Stimulated activated memory B cell treated with anti-CD40 and anti-IgM and Interleukin-4, amounts not matched to agents 10 μg/mL and 1 μg/mL and 100 μg/mL, for 72 hours (primary cell): ENCODE measurements at regions not wholly inside any gene's neighbourhood (a gene's known extent, or its start where the extent isn't known, plus 50 kb on each side); places are given as distances from the start of the nearest gene placed in this dataset.
"Not testable (repeated sequence)": the region's sequence is repeated elsewhere in the genome, so short reads cannot be mapped to it uniquely, and the experiment has no call there.

Experiments used
- ATAC-seq: fragments of 150-1000 bp; cut with Tn5 transposase; 2 replicates; pipeline ENCODE4 v1.10.0; 2021
- H3K27ac Mint-ChIP-seq: one replicate; pipeline ENCODE4 v1.8.0; 2022; ENCODE audit warnings: mild to moderate bottlenecking, mixed read lengths
- H3K27me3 Mint-ChIP-seq: one replicate; pipeline ENCODE4 v1.8.0; 2022; ENCODE audit warnings: mixed read lengths
- H3K36me3 Mint-ChIP-seq: one replicate; pipeline ENCODE4 v1.8.0; 2022; ENCODE audit warnings: mixed read lengths
- H3K4me1 Mint-ChIP-seq: one replicate; pipeline ENCODE4 v1.8.0; 2022; ENCODE audit warnings: mixed read lengths
- H3K4me3 Mint-ChIP-seq: one replicate; pipeline ENCODE4 v1.8.0; 2022; ENCODE audit warnings: mild to moderate bottlenecking, moderate library complexity, mixed read lengths
- H3K9me3 Mint-ChIP-seq: one replicate; pipeline ENCODE4 v1.8.0; 2022; ENCODE audit warnings: mixed read lengths

- Mint-ChIP-seq H3K9me3 (no peaks in the 10 kb centered on the region), H3K4me3 (no peak overlapping the region), H3K4me1 (no peaks in the 10 kb centered on the region), H3K27ac (no peak overlapping the region), H3K36me3 (no peaks in the 10 kb centered on the region), H3K27me3 (peaks cover 13% of the 10 kb centered on the region)
- no peak for ATAC-seq
These were observed 52.3 kb downstream of the MRPL57 start for GRCh38 chr13:21228738-21229137.

- Mint-ChIP-seq H3K4me1 (no peaks in the 10 kb centered on the region), H3K27ac (no peak overlapping the region), H3K27me3 (peaks cover 13% of the 10 kb centered on the region), H3K4me3 (no peak overlapping the region), H3K9me3 (no peaks in the 10 kb centered on the region), H3K36me3 (no peaks in the 10 kb centered on the region)
- ATAC-seq: no peak
These were observed 53.0 kb downstream of the MRPL57 start for GRCh38 chr13:21229241-21230024.

GRCh38 chr13:21230516-21230915, 54.1 kb downstream of the MRPL57 start:
- Mint-ChIP-seq H3K4me3 (no peak overlapping the region), H3K27ac (no peak overlapping the region), H3K36me3 (no peaks in the 10 kb centered on the region), H3K4me1 (no peaks in the 10 kb centered on the region), H3K9me3 (no peaks in the 10 kb centered on the region), H3K27me3 (peaks cover 23% of the 10 kb centered on the region)
- no peak for ATAC-seq

GRCh38 chr13:21231426-21231940, 55.0 kb downstream of the MRPL57 start:
- no peak overlapping the region for H3K27ac Mint-ChIP-seq
- H3K9me3 Mint-ChIP-seq: no peaks in the 10 kb centered on the region
- no peaks in the 10 kb centered on the region for H3K36me3 Mint-ChIP-seq
- no peak overlapping the region for H3K4me3 Mint-ChIP-seq
- ATAC-seq: no peak
- H3K4me1 Mint-ChIP-seq: no peaks in the 10 kb centered on the region
- peaks cover 20% of the 10 kb centered on the region for H3K27me3 Mint-ChIP-seq

- Mint-ChIP-seq H3K9me3 (no peaks in the 10 kb centered on the region), H3K4me3 (no peak overlapping the region), H3K27me3 (peaks cover 13% of the 10 kb centered on the region), H3K27ac (no peak overlapping the region), H3K4me1 (no peaks in the 10 kb centered on the region), H3K36me3 (no peaks in the 10 kb centered on the region)
- ATAC-seq: no peak
These were observed 55.7 kb downstream of the MRPL57 start for GRCh38 chr13:21232196-21232595.

- peaks cover 10% of the 10 kb centered on the region for H3K27me3 Mint-ChIP-seq
- H3K36me3 Mint-ChIP-seq: no peaks in the 10 kb centered on the region
- H3K27ac Mint-ChIP-seq: no peak overlapping the region
- H3K4me1 Mint-ChIP-seq: no peaks in the 10 kb centered on the region
- H3K9me3 Mint-ChIP-seq: no peaks in the 10 kb centered on the region
- no peak overlapping the region for H3K4me3 Mint-ChIP-seq
- no peak for ATAC-seq
These were observed 56.1 kb downstream of the MRPL57 start for GRCh38 chr13:21232599-21232998.

GRCh38 chr13:21233086-21233485, 56.6 kb downstream of the MRPL57 start:
- no peak overlapping the region for H3K4me3 Mint-ChIP-seq
- peaks cover 10% of the 10 kb centered on the region for H3K27me3 Mint-ChIP-seq
- H3K4me1 Mint-ChIP-seq: no peaks in the 10 kb centered on the region
- peaks cover 4% of the 10 kb centered on the region for H3K9me3 Mint-ChIP-seq
- H3K27ac Mint-ChIP-seq: no peak overlapping the region
- no peak for ATAC-seq
- no peaks in the 10 kb centered on the region for H3K36me3 Mint-ChIP-seq

GRCh38 chr13:21234526-21234925, 58.1 kb downstream of the MRPL57 start:
- Mint-ChIP-seq H3K9me3 (peaks cover 5% of the 10 kb centered on the region), H3K36me3 (no peaks in the 10 kb centered on the region), H3K4me1 (no peaks in the 10 kb centered on the region), H3K4me3 (no peak overlapping the region), H3K27ac (no peak overlapping the region), H3K27me3 (peaks cover 10% of the 10 kb centered on the region)
- no peak for ATAC-seq

- H3K27ac Mint-ChIP-seq: no peak overlapping the region
- H3K27me3 Mint-ChIP-seq: peaks cover 10% of the 10 kb centered on the region
- peaks cover 5% of the 10 kb centered on the region for H3K9me3 Mint-ChIP-seq
- H3K4me1 Mint-ChIP-seq: no peaks in the 10 kb centered on the region
- no peak for ATAC-seq
- H3K4me3 Mint-ChIP-seq: no peak overlapping the region
- no peaks in the 10 kb centered on the region for H3K36me3 Mint-ChIP-seq
These were observed 58.7 kb downstream of the MRPL57 start for GRCh38 chr13:21235174-21235573.

- no peaks in the 10 kb centered on the region for H3K4me1 Mint-ChIP-seq
- H3K4me3 Mint-ChIP-seq: no peak overlapping the region
- peaks cover 10% of the 10 kb centered on the region for H3K27me3 Mint-ChIP-seq
- ATAC-seq: peak; percentile 40
- H3K36me3 Mint-ChIP-seq: no peaks in the 10 kb centered on the region
- H3K27ac Mint-ChIP-seq: no peak overlapping the region
- peaks cover 5% of the 10 kb centered on the region for H3K9me3 Mint-ChIP-seq
These were observed 60.6 kb downstream of the MRPL57 start for GRCh38 chr13:21237081-21237480.

GRCh38 chr13:21238267-21238666, 61.8 kb downstream of the MRPL57 start:
- Mint-ChIP-seq H3K36me3 (no peaks in the 10 kb centered on the region), H3K4me3 (no peak overlapping the region), H3K27me3 (peaks cover 10% of the 10 kb centered on the region), H3K9me3 (peaks cover 5% of the 10 kb centered on the region), H3K27ac (no peak overlapping the region), H3K4me1 (no peaks in the 10 kb centered on the region)
- ATAC-seq: no peak

- Mint-ChIP-seq H3K4me3 (no peak overlapping the region), H3K36me3 (no peaks in the 10 kb centered on the region), H3K27ac (no peak overlapping the region)
These were observed 64.1 kb downstream of the MRPL57 start for GRCh38 chr13:21240586-21240985.

GRCh38 chr13:21242236-21242635, 65.8 kb downstream of the MRPL57 start:
- Mint-ChIP-seq H3K27me3 (no peaks in the 10 kb centered on the region), H3K4me1 (no peaks in the 10 kb centered on the region), H3K27ac (no peak overlapping the region), H3K36me3 (no peaks in the 10 kb centered on the region), H3K9me3 (peaks cover 5% of the 10 kb centered on the region), H3K4me3 (no peak overlapping the region)
- ATAC-seq: no peak

More at GRCh38 chr13:21240586-21240985, 64.1 kb downstream of the MRPL57 start:
- Mint-ChIP-seq H3K9me3 (peaks cover 5% of the 10 kb centered on the region), H3K4me1 (no peaks in the 10 kb centered on the region), H3K27me3 (no peaks in the 10 kb centered on the region)
- no peak for ATAC-seq

GRCh38 chr13:21243045-21243897, 66.8 kb downstream of the MRPL57 start:
- Mint-ChIP-seq H3K36me3 (no peaks in the 10 kb centered on the region), H3K27me3 (no peaks in the 10 kb centered on the region), H3K27ac (no peak overlapping the region), H3K4me1 (no peaks in the 10 kb centered on the region), H3K4me3 (no peak overlapping the region), H3K9me3 (no peaks in the 10 kb centered on the region)
- no peak for ATAC-seq

GRCh38 chr13:21243898-21244184, 67.4 kb downstream of the MRPL57 start:
- not testable (repeated sequence) for H3K4me1 Mint-ChIP-seq, H3K4me3 Mint-ChIP-seq, H3K27ac Mint-ChIP-seq, H3K27me3 Mint-ChIP-seq, H3K36me3 Mint-ChIP-seq, ATAC-seq, H3K9me3 Mint-ChIP-seq
